PC-9 (cell line): ENCODE measurements at regions not wholly inside any gene's neighbourhood (a gene's known extent, or its start where the extent isn't known, plus 50 kb on each side); places are given as distances from the start of the nearest gene placed in this dataset.
"Not testable (repeated sequence)": the region's sequence is repeated elsewhere in the genome, so short reads cannot be mapped to it uniquely, and the experiment has no call there.

ENCODE experiments used
- BruUV-seq: library from RNA; stranded (reverse); fragments of 400-500 nt; replicated peaks from 2 replicates; lab custom pipeline; 2021; lab: Mats Ljungman, UMichigan
- CTCF ChIA-PET: fragments of 300-600 bp; sonication (Branson Sonifier 250); formaldehyde crosslinking; loops from one replicate; lab custom pipeline; 2022; ENCODE audit warnings: antibody characterized with exemption; lab: Charles Lee
- POLR2A ChIA-PET: fragments of 300-600 bp; sonication (Branson Sonifier 250); formaldehyde crosslinking; loops from one replicate; lab custom pipeline; 2022; ENCODE audit warnings: antibody characterized with exemption; ENCODE audit not compliant: unreplicated experiment; lab: Charles Lee
- DNase-seq, 2 experiments: peaks; one replicate each; pipeline versions ENCODE4 v3.0.0 to v3.0.0-alpha.2; 2015 to 2022; ENCODE audit warnings: mixed read lengths in 1 of 2
- H2AFZ ChIP-seq: fragments of 200-600 bp; sonication (generic); 2 replicates; pipeline ENCODE4 v1.8.1; 2017; ENCODE audit warnings: antibody characterized with exemption
- H3F3A ChIP-seq: fragments of 200-600 bp; sonication (generic); 2 replicates; pipeline ENCODE4 v1.8.1; 2017; ENCODE audit warnings: antibody characterized with exemption, mild to moderate bottlenecking, low read depth; ENCODE audit not compliant: insufficient read depth
- H3K27ac ChIP-seq: fragments of 200-600 bp; sonication (generic); 2 replicates; pipeline ENCODE4 v1.6.1; 2016; ENCODE audit warnings: mixed run types
- H3K27me3 ChIP-seq: fragments of 200-600 bp; sonication (generic); 2 replicates; pipeline ENCODE4 v1.6.1; 2016; ENCODE audit warnings: low read depth, mixed run types; ENCODE audit not compliant: insufficient read depth
- H3K36me3 ChIP-seq: fragments of 200-600 bp; sonication (generic); 2 replicates; pipeline ENCODE4 v1.6.1; 2016; ENCODE audit warnings: low read depth, mixed run types
- H3K4me1 ChIP-seq: fragments of 200-600 bp; sonication (generic); replicated peaks from 2 replicates; pipeline ENCODE4 v1.6.1; 2016; ENCODE audit warnings: mixed run types; ENCODE audit not compliant: insufficient read depth
- H3K4me2 ChIP-seq: fragments of 200-600 bp; sonication (generic); 2 replicates; pipeline ENCODE4 v1.6.1; 2017; ENCODE audit warnings: mixed run types
- H3K4me3 ChIP-seq: fragments of 200-600 bp; sonication (generic); 2 replicates; pipeline ENCODE4 v1.6.1; 2016; ENCODE audit warnings: mixed run types
- H3K79me2 ChIP-seq: fragments of 200-600 bp; sonication (generic); 2 replicates; pipeline ENCODE4 v1.6.1; 2017; ENCODE audit warnings: low read depth, mixed run types
- H3K9me2 ChIP-seq: fragments of 200-600 bp; sonication (generic); 2 replicates; pipeline ENCODE4 v1.8.1; 2017; ENCODE audit warnings: mild to moderate bottlenecking; ENCODE audit not compliant: insufficient read depth
- H3K9me3 ChIP-seq: fragments of 200-600 bp; sonication (generic); 2 replicates; pipeline ENCODE4 v1.8.1; 2016; ENCODE audit warnings: low read depth; ENCODE audit not compliant: insufficient read depth
- H4K20me1 ChIP-seq: fragments of 200-600 bp; sonication (generic); 2 replicates; pipeline ENCODE4 v1.8.1; 2017; ENCODE audit not compliant: insufficient read depth
- EZH2 ChIP-seq: fragments of 200-600 bp; sonication (generic); IDR thresholded peaks from 2 replicates; pipeline ENCODE4 v1.8.0; 2017; ENCODE audit warnings: antibody characterized with exemption, low read depth
- intact Hi-C: fragments of 100-400 bp; cut with micrococcal nuclease; formaldehyde crosslinking; loops from one replicate; pipeline ENCODE4 v1.10.0; 2022; ENCODE audit not compliant: unreplicated experiment
- TF ChIP-seq, protein P1 (sequence below): fragments of 200-600 bp; sonication (generic); conservative IDR thresholded peaks from 2 replicates; pipeline ENCODE4 v1.6.1; 2017; ENCODE audit warnings: mixed run types, antibody characterized with exemption, mild to moderate bottlenecking, moderate library complexity

DNA sequence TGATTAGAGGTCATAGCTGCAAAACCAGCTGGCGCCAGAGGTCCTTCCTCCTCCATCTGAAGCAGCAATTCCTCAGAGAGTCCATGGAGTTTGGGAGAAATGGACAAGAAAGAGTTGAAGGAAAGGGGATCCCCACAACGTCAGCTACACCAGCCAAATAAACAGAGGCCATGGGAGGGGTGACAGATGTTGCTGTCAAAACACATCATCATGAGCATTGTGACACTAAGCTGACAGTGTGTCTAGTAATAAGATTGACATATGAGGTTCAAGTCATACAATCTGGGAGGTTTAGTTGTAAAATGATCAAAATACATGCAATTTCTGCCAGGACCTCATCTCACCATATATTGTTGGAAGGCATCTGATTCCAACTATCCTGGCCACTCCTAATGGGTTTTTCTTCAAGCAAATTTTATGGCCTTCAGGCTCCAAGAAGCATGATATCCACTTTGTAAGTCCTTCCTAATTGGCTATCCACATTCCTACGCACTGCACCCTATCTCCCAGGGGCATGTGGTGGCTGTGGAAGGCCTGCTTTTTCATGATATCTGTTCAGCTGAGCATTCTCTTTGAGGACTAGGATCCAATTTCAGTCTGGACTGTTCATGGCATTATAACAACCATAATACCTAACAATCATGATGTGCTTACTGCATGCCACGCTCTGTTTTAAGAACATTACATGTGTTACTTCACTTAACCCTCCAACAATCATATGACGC, 335.0 kb upstream of the ID2 start:
- Histone ChIP-seq H3K27ac (no peak overlapping the region), H3K4me2 (no peak overlapping the region), H3K9me3 (no peaks in the 10 kb centered on the region), H3K27me3 (peaks cover 32% of the 10 kb centered on the region), H3K36me3 (no peaks in the 10 kb centered on the region), H3F3A (no peaks in the 10 kb centered on the region), H2AFZ (no peak overlapping the region), H3K79me2 (no peaks in the 10 kb centered on the region), H4K20me1 (no peaks in the 10 kb centered on the region), H3K9me2 (no peaks in the 10 kb centered on the region), H3K4me3 (no peak overlapping the region), H3K4me1 (no peaks in the 10 kb centered on the region)
- BruUV-seq, result no TSS peak
- no peak for DNase-seq
- intact Hi-C loops, result no loop called here
- ChIA-PET POLR2A (no interaction called here), CTCF (no interaction called here)
- TF ChIP-seq, protein P1, sequence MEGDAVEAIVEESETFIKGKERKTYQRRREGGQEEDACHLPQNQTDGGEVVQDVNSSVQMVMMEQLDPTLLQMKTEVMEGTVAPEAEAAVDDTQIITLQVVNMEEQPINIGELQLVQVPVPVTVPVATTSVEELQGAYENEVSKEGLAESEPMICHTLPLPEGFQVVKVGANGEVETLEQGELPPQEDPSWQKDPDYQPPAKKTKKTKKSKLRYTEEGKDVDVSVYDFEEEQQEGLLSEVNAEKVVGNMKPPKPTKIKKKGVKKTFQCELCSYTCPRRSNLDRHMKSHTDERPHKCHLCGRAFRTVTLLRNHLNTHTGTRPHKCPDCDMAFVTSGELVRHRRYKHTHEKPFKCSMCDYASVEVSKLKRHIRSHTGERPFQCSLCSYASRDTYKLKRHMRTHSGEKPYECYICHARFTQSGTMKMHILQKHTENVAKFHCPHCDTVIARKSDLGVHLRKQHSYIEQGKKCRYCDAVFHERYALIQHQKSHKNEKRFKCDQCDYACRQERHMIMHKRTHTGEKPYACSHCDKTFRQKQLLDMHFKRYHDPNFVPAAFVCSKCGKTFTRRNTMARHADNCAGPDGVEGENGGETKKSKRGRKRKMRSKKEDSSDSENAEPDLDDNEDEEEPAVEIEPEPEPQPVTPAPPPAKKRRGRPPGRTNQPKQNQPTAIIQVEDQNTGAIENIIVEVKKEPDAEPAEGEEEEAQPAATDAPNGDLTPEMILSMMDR, result no peak
- TF ChIP-seq EZH2, result no peak

DNA sequence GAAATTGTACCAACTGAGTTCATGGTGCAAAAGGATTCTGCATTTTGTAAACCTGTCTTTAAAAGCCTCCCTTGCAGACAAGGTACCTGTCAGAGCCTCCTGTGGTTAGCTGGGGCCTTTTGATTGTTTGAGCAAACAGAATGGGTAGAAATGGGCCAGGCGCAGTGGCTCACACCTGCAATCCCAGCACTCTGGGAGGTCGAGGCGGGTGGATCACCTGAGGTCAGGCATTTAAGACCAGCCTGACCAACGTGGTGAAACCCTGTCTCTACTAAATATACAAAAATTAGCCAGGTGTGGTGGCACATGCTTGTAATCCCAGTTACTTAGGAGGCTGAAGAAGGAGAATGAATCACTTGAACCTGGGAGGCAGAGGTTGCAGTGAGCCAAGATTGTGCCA, 332.9 kb upstream of the ID2 start:
- H2AFZ ChIP-seq, H4K20me1 ChIP-seq, H3F3A ChIP-seq, H3K4me2 ChIP-seq, H3K79me2 ChIP-seq, H3K4me1 ChIP-seq, H3K27ac ChIP-seq, CTCF ChIA-PET, H3K36me3 ChIP-seq, H3K9me2 ChIP-seq, DNase-seq, BruUV-seq, intact Hi-C loops, H3K9me3 ChIP-seq, POLR2A ChIA-PET, H3K4me3 ChIP-seq: not testable (repeated sequence)
- peaks cover 32% of the 10 kb centered on the region for H3K27me3 ChIP-seq

DNA sequence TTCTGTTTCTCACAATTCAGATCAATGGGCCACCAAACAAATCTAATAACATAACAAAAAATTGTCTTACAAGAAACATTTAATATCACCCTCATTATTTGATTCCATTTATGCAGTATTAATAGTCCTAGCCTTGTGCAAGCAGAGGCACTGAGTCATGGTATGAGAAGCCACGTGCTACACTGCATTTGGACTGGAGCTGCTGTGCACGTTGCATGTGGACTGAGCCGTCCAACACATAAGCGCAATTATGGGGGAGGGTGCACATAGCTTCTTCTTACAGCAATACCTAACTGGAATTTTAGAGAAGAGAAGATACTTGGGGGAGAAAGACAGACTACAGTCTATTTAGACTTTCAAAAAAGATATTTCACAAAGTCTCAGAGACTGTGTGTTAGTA, 329.6 kb upstream of the ID2 start:
- intact Hi-C loops, result no loop called here
- Histone ChIP-seq H3K4me1 (no peaks in the 10 kb centered on the region), H3F3A (no peaks in the 10 kb centered on the region), H3K9me3 (no peaks in the 10 kb centered on the region), H3K4me3 (no peak overlapping the region), H2AFZ (no peak overlapping the region), H3K36me3 (no peaks in the 10 kb centered on the region), H3K79me2 (no peaks in the 10 kb centered on the region), H4K20me1 (no peaks in the 10 kb centered on the region), H3K27me3 (peaks cover 25% of the 10 kb centered on the region), H3K4me2 (no peak overlapping the region), H3K27ac (no peak overlapping the region), H3K9me2 (no peaks in the 10 kb centered on the region)
- DNase-seq, result no peak
- TF ChIP-seq, protein P1, result no peak
- no peak for TF ChIP-seq EZH2
- BruUV-seq, result no TSS peak
- POLR2A ChIA-PET, result no interaction called here
- CTCF ChIA-PET, result no interaction called here

DNA sequence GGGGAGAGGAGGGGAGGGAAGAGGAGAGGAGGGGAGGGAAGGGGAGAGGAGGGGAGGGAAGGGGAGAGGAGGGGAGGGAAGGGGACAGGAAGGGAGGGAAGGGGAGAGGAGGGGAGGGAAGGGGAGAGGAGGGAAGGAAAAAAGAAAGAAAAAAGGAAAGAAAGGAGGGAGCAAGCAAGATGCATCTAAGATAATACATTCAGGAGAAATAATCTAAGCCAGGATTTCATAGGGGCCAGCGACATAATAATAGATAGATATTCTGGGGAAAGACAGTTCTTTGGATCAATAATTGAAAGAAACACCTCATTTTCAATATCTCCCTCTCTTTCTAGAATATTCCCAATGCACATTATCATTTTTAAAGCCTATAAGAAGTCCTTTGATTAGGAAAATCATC, 328.9 kb upstream of the ID2 start:
- Histone ChIP-seq H3K9me3 (no peaks in the 10 kb centered on the region), H3K4me1 (no peaks in the 10 kb centered on the region), H3K4me2 (no peak overlapping the region), H4K20me1 (no peaks in the 10 kb centered on the region), H3K4me3 (no peak overlapping the region), H3K79me2 (no peaks in the 10 kb centered on the region), H3K27ac (no peak overlapping the region), H2AFZ (no peak overlapping the region), H3K9me2 (no peaks in the 10 kb centered on the region), H3F3A (no peaks in the 10 kb centered on the region), H3K27me3 (peaks cover 32% of the 10 kb centered on the region), H3K36me3 (no peaks in the 10 kb centered on the region)
- no peak for DNase-seq
- ChIA-PET CTCF (no interaction called here), POLR2A (no interaction called here)
- BruUV-seq, result no TSS peak
- TF ChIP-seq EZH2, result no peak
- TF ChIP-seq, protein P1, result no peak
- intact Hi-C loops, result no loop called here
